SK-N-SH treated with all-trans-retinoic acid at 6 μM for 48 hours (cell line): ENCODE measurements at regions not wholly inside any gene's neighbourhood (a gene's known extent, or its start where the extent isn't known, plus 50 kb on each side); places are given as distances from the start of the nearest gene placed in this dataset.

Experiments used
- ATAC-seq: fragments of 200-7000 bp; cut with Tn5 transposase; 3 replicates; pipeline ENCODE4 v1.9.1; 2020; ENCODE audit warnings: mild to moderate bottlenecking, moderate library complexity
- ARNTL ChIP-seq: fragments of 450-650 bp; formaldehyde crosslinking; IDR thresholded peaks from 2 replicates; pipeline ENCODE4 v1.5.0; 2020; ENCODE audit warnings: low read depth, mild to moderate bottlenecking, moderate library complexity, borderline replicate concordance
- BACH2 ChIP-seq: fragments of 250-450 bp; sonication (Bioruptor Pico); IDR thresholded peaks from 2 replicates; pipeline ENCODE4 v1.9.0; 2021; ENCODE audit warnings: mild to moderate bottlenecking, borderline replicate concordance
- CSDC2 ChIP-seq: fragments of 250-450 bp; sonication (Bioruptor Pico); IDR thresholded peaks from 2 replicates; pipeline ENCODE4 v1.5.0; 2020; ENCODE audit warnings: mild to moderate bottlenecking, moderate library complexity
- CSRNP3 ChIP-seq: fragments of 250-450 bp; sonication (Bioruptor Pico); IDR thresholded peaks from 2 replicates; pipeline ENCODE4 v1.5.1; 2021; ENCODE audit warnings: mild to moderate bottlenecking, moderate library complexity
- ESRRG ChIP-seq: fragments of 250-450 bp; sonication (Bioruptor Pico); IDR thresholded peaks from 2 replicates; pipeline ENCODE4 v1.6.1; 2021; ENCODE audit warnings: mild to moderate bottlenecking
- GLIS3 ChIP-seq: fragments of 250-450 bp; sonication (Bioruptor Pico); IDR thresholded peaks from 2 replicates; pipeline ENCODE4 v1.5.0; 2020; ENCODE audit warnings: mild to moderate bottlenecking, moderate library complexity
- ISL1 ChIP-seq: fragments of 250-450 bp; sonication (Bioruptor Pico); IDR thresholded peaks from 2 replicates; pipeline ENCODE4 v2.1.2; 2022; ENCODE audit warnings: mild to moderate bottlenecking, moderate library complexity
- OSR1 ChIP-seq: fragments of 250-450 bp; sonication (Bioruptor Pico); IDR thresholded peaks from 2 replicates; pipeline ENCODE4 v1.8.0; 2022; ENCODE audit warnings: moderate library complexity, mild to moderate bottlenecking, inconsistent platforms
- PATZ1 ChIP-seq: fragments of 250-450 bp; sonication (Bioruptor Pico); IDR thresholded peaks from 2 replicates; pipeline ENCODE4 v1.8.0; 2020; ENCODE audit warnings: mild to moderate bottlenecking, moderate library complexity, borderline replicate concordance
- POU6F1 ChIP-seq: fragments of 250-450 bp; sonication (Bioruptor Pico); IDR thresholded peaks from 2 replicates; pipeline ENCODE4 v1.8.0; 2021; ENCODE audit warnings: low read depth, mild to moderate bottlenecking, moderate library complexity, borderline replicate concordance
- PPARA ChIP-seq: fragments of 250-450 bp; sonication (Bioruptor Pico); IDR thresholded peaks from 2 replicates; pipeline ENCODE4 v1.5.0; 2020; ENCODE audit warnings: mild to moderate bottlenecking, borderline replicate concordance
- RARB ChIP-seq: fragments of 250-450 bp; sonication (Bioruptor Pico); IDR thresholded peaks from 2 replicates; pipeline ENCODE4 v1.8.0; 2021; ENCODE audit warnings: mild to moderate bottlenecking, moderate library complexity
- SNAI2 ChIP-seq: fragments of 250-450 bp; sonication (Bioruptor Pico); IDR thresholded peaks from 2 replicates; pipeline ENCODE4 v1.5.0; 2020; ENCODE audit warnings: mild to moderate bottlenecking, moderate library complexity
- TCF4 ChIP-seq: fragments of 250-450 bp; sonication (Bioruptor Pico); IDR thresholded peaks from 2 replicates; pipeline ENCODE4 v1.8.0; 2021; ENCODE audit warnings: mild to moderate bottlenecking, moderate library complexity, borderline replicate concordance
- TOX ChIP-seq: fragments of 250-450 bp; sonication (Bioruptor Pico); IDR thresholded peaks from 2 replicates; pipeline ENCODE4 v1.8.0; 2021; ENCODE audit warnings: mild to moderate bottlenecking, moderate library complexity, borderline replicate concordance
- ZC3H10 ChIP-seq: fragments of 250-450 bp; sonication (Bioruptor Pico); IDR thresholded peaks from 2 replicates; pipeline ENCODE4 v1.5.1; 2021; ENCODE audit warnings: mild to moderate bottlenecking, moderate library complexity
- ZFP3 ChIP-seq: fragments of 250-450 bp; sonication (Bioruptor Pico); IDR thresholded peaks from 2 replicates; pipeline ENCODE4 v1.5.0; 2020; ENCODE audit warnings: mild to moderate bottlenecking, moderate library complexity
- ZFP30 ChIP-seq: fragments of 450-650 bp; formaldehyde crosslinking; IDR thresholded peaks from 2 replicates; pipeline ENCODE4 v1.5.0; 2022; ENCODE audit warnings: mild to moderate bottlenecking, moderate library complexity
- ZNF565 ChIP-seq: fragments of 450-650 bp; formaldehyde crosslinking; conservative IDR thresholded peaks from 2 replicates; pipeline ENCODE4 v1.5.0; 2020; ENCODE audit warnings: low read depth, mild to moderate bottlenecking, moderate library complexity
- ZNF70 ChIP-seq: fragments of 450-650 bp; formaldehyde crosslinking; IDR thresholded peaks from 2 replicates; pipeline ENCODE4 v1.5.0; 2020; ENCODE audit warnings: mild to moderate bottlenecking, moderate library complexity
- ZNF8 ChIP-seq: fragments of 450-650 bp; formaldehyde crosslinking; IDR thresholded peaks from 2 replicates; pipeline ENCODE4 v1.5.0; 2020; ENCODE audit warnings: mild to moderate bottlenecking, moderate library complexity
- TF ChIP-seq, protein P1 (sequence below): fragments of 250-450 bp; sonication (Bioruptor Pico); IDR thresholded peaks from 2 replicates; pipeline ENCODE4 v1.5.1; 2020; ENCODE audit warnings: low read depth, mild to moderate bottlenecking, moderate library complexity

GRCh38 chr3:146715170-146715569, 110.0 kb upstream of the PLSCR5 start:
- no peak for ATAC-seq
- no peak for TF ChIP-seq SNAI2 (CRISPR knock-in tag)
- TF ChIP-seq POU6F1 (CRISPR knock-in tag): no peak
- TF ChIP-seq CSRNP3 (CRISPR knock-in tag): no peak
- TF ChIP-seq ZNF8 (CRISPR knock-in tag): no peak
- TF ChIP-seq ISL1 (CRISPR knock-in tag): no peak
- no peak for TF ChIP-seq ZC3H10 (CRISPR knock-in tag)
- no peak for TF ChIP-seq PATZ1 (CRISPR knock-in tag)
- TF ChIP-seq PPARA (CRISPR knock-in tag): no peak
- no peak for TF ChIP-seq GLIS3 (CRISPR knock-in tag)
- no peak for TF ChIP-seq ZNF70
- TF ChIP-seq BACH2: no peak
- TF ChIP-seq ZFP3 (CRISPR knock-in tag): no peak
- TF ChIP-seq ZNF565 (CRISPR knock-in tag): no peak
- no peak for TF ChIP-seq OSR1 (CRISPR knock-in tag)
- TF ChIP-seq ARNTL (CRISPR knock-in tag): no peak

GRCh38 chr3:146712806-146713205, 107.7 kb upstream of the PLSCR5 start:
- no peak for ATAC-seq
- TF ChIP-seq ESRRG (CRISPR knock-in tag) (no peak), ZNF565 (CRISPR knock-in tag) (no peak), ZC3H10 (CRISPR knock-in tag) (no peak), ARNTL (CRISPR knock-in tag) (no peak), CSRNP3 (CRISPR knock-in tag) (no peak), PATZ1 (CRISPR knock-in tag) (no peak), CSDC2 (CRISPR knock-in tag) (no peak), ZNF8 (CRISPR knock-in tag) (no peak)
- TF ChIP-seq, protein P1, sequence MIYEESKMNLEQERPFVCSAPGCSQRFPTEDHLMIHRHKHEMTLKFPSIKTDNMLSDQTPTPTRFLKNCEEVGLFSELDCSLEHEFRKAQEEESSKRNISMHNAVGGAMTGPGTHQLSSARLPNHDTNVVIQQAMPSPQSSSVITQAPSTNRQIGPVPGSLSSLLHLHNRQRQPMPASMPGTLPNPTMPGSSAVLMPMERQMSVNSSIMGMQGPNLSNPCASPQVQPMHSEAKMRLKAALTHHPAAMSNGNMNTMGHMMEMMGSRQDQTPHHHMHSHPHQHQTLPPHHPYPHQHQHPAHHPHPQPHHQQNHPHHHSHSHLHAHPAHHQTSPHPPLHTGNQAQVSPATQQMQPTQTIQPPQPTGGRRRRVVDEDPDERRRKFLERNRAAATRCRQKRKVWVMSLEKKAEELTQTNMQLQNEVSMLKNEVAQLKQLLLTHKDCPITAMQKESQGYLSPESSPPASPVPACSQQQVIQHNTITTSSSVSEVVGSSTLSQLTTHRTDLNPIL (CRISPR knock-in tag): no peak

GRCh38 chr3:146709969-146710368, 104.8 kb upstream of the PLSCR5 start:
- TF ChIP-seq ZNF8 (CRISPR knock-in tag) (no peak), CSDC2 (CRISPR knock-in tag) (no peak), ESRRG (CRISPR knock-in tag) (no peak), RARB (CRISPR knock-in tag) (no peak), GLIS3 (CRISPR knock-in tag) (no peak), PATZ1 (CRISPR knock-in tag) (no peak), BACH2 (no peak), ZFP30 (CRISPR knock-in tag) (no peak), TCF4 (no peak), ISL1 (CRISPR knock-in tag) (no peak), ZC3H10 (CRISPR knock-in tag) (no peak), ZFP3 (CRISPR knock-in tag) (no peak), TOX (no peak), ARNTL (CRISPR knock-in tag) (no peak), PPARA (CRISPR knock-in tag) (no peak)
- no peak for ATAC-seq
